Body of pancreas (tissue), 4 donors: ENCODE measurements at regions not wholly inside any gene's neighbourhood (a gene's known extent, or its start where the extent isn't known, plus 50 kb on each side); places are given as distances from the start of the nearest gene placed in this dataset.

Experiments
- ATAC-seq: fragments of 150-250 bp; one replicate; pipeline ENCODE4 v1.9.1; 2016
- DNase-seq, 4 donors: peaks; one replicate each; pipeline ENCODE4 v3.0.0-alpha.2; 2019
- H3K27ac ChIP-seq, 4 donors: fragments of 200-600 bp; sonication (generic); 1 replicate in 3 of 4; 2 replicates in 1 of 4; pipeline versions ENCODE4 v1.5.1 to v1.6.1; 2016 to 2019; ENCODE audit warnings: mild to moderate bottlenecking in 1 of 4, mixed read lengths in 1 of 4, moderate library complexity in 1 of 4
- H3K27me3 ChIP-seq, 2 donors: fragments of 200-600 bp; sonication (generic); one replicate each; pipeline ENCODE4 v1.6.0; 2016; ENCODE audit warnings: mild to moderate bottlenecking in 1 of 2
- H3K36me3 ChIP-seq, 2 donors: fragments of 200-600 bp; sonication (generic); replicated peaks in 1 of 2; 2 replicates each; pipeline ENCODE4 v1.5.1; 2016; ENCODE audit warnings: low read depth in 2 of 2; ENCODE audit not compliant: insufficient read depth in 1 of 2
- H3K4me1 ChIP-seq: fragments of 200-600 bp; sonication (generic); one replicate; pipeline ENCODE4 v1.6.0; 2016
- H3K4me3 ChIP-seq, 2 donors: fragments of 200-600 bp; sonication (generic); 1 replicate in 1 of 2; 2 replicates in 1 of 2; pipeline ENCODE4 v1.5.1; 2016 to 2019
- H3K9me3 ChIP-seq, 3 donors: fragments of 200-600 bp; sonication (generic); 1 replicate in 2 of 3; 2 replicates in 1 of 3; pipeline ENCODE4 v1.5.1; 2016
- POLR2A ChIP-seq, 3 donors: fragments of 450-650 bp; IDR thresholded peaks; one replicate each; pipeline ENCODE4 v1.6.1; 2016; ENCODE audit warnings: antibody characterized with exemption in 3 of 3, mild to moderate bottlenecking in 2 of 3
- WGBS, 2 donors: methylation state at CpG; one replicate each; pipeline ENCODE4 v1.1.5; 2017; 5-methylcytosine and 5-hydroxymethylcytosine counted together
- intact Hi-C: fragments of 100-400 bp; cut with DNase I; formaldehyde crosslinking; loops from one replicate; pipeline ENCODE4 v1.15.1; 2023
- TF ChIP-seq, protein P1 (sequence below), 7 experiments: fragments of 450-650 bp in 4 of 7; fragments of 200-600 bp in 3 of 7; sonication (generic) in 3 of 7; IDR thresholded peaks; one replicate each; pipeline ENCODE4 v1.5.1; 2016 to 2019; ENCODE audit warnings: antibody characterized with exemption in 7 of 7

DNA sequence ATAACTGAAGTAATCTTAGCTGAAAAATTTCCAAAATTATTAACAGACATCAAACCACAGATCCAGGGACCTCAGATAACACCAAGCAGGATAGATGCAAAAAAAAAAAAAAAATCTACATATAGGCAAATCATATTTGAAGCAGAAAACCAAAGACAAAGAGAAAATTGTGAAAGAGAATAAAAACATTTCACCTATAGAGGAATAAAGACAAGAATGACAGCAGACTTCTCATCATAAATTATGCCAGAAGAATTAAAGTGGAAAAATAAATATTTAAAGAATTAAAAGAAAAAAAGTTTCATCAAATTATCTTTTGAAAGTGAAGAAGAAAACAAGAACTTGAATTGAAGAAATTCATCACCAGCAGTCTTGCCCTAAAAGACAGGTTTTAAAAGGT lies 467.5 kb downstream of the GPAM start:
- no peak for ATAC-seq
- Histone ChIP-seq H3K9me3 (peaks cover 0 to 17% (median 0%) of the 10 kb centered on the region in 3 donors), H3K36me3 (no peaks in the 10 kb centered on the region), H3K27me3 (no peaks in the 10 kb centered on the region), H3K4me1 (no peaks in the 10 kb centered on the region), H3K27ac (no peak overlapping the region), H3K4me3 (no peak overlapping the region)
- TF ChIP-seq, protein P1, sequence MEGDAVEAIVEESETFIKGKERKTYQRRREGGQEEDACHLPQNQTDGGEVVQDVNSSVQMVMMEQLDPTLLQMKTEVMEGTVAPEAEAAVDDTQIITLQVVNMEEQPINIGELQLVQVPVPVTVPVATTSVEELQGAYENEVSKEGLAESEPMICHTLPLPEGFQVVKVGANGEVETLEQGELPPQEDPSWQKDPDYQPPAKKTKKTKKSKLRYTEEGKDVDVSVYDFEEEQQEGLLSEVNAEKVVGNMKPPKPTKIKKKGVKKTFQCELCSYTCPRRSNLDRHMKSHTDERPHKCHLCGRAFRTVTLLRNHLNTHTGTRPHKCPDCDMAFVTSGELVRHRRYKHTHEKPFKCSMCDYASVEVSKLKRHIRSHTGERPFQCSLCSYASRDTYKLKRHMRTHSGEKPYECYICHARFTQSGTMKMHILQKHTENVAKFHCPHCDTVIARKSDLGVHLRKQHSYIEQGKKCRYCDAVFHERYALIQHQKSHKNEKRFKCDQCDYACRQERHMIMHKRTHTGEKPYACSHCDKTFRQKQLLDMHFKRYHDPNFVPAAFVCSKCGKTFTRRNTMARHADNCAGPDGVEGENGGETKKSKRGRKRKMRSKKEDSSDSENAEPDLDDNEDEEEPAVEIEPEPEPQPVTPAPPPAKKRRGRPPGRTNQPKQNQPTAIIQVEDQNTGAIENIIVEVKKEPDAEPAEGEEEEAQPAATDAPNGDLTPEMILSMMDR (IDR thresholded peaks at IDR 0.05) = no peak
- no peak for TF ChIP-seq POLR2A (IDR thresholded peaks at IDR 0.05)
- intact Hi-C loops = no loop called here
- no peak for DNase-seq

DNA sequence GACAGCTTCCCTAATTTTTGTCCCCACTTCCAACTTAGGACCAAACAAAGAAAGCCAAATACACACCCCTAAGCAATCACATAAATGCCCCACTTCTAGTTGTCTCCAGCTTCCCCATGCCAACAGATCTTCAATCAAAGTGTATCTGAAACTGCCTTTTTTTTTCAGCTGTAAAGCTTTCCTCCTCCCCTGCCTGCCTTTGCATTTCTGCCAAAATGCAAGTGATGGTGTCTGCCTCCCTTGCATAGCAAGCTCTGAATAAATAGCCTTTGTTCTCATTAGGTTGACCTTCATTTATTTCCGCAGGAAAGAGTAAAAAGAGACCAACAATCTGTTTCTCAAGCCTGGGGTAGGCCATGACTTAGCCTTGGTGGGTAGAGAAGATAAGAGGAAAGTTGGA lies 459.4 kb downstream of the GPAM start:
- no peaks in the 10 kb centered on the region for H3K4me1 ChIP-seq
- ATAC-seq = no peak
- no peaks in the 10 kb centered on the region for H3K36me3 ChIP-seq
- TF ChIP-seq POLR2A (IDR thresholded peaks at IDR 0.05) = no peak
- TF ChIP-seq, protein P1 (IDR thresholded peaks at IDR 0.05) = no peak
- H3K27me3 ChIP-seq = no peaks in the 10 kb centered on the region
- H3K4me3 ChIP-seq = no peak overlapping the region
- H3K9me3 ChIP-seq = no peaks in the 10 kb centered on the region
- intact Hi-C loops = no loop called here
- no peak for DNase-seq
- no peak overlapping the region for H3K27ac ChIP-seq
- WGBS, 2 donors = 35 to 44% methylated on average over 1 of the region's 1 CpG

DNA sequence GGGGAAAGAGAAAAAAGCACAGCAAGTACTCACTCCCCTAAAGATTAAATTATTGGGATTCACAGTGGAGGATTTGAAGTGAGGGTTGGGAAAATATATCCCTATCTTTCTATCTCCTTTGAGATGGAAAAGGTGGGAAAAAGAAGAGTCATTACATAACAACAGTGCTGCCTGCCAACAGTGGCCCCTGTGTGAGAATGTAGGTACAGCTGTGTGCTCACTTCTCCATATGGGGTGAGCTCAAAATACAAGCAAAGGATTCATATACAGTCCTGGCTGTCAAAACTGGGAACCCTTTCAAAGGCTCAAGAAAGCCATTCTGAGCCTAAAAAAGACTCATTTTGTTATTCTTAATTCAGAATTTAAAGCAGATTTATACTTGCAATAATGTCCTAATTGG lies 458.5 kb downstream of the GPAM start:
- intact Hi-C loops = no loop called here
- H3K4me1 ChIP-seq = no peaks in the 10 kb centered on the region
- no peaks in the 10 kb centered on the region for H3K36me3 ChIP-seq
- no peak for TF ChIP-seq POLR2A (IDR thresholded peaks at IDR 0.05)
- TF ChIP-seq, protein P1 (IDR thresholded peaks at IDR 0.05) = no peak
- H3K27ac ChIP-seq = no peak overlapping the region
- ATAC-seq (no peak), DNase-seq (no peak)
- H3K4me3 ChIP-seq = no peak overlapping the region
- no peaks in the 10 kb centered on the region for H3K27me3 ChIP-seq
- no peaks in the 10 kb centered on the region for H3K9me3 ChIP-seq

DNA sequence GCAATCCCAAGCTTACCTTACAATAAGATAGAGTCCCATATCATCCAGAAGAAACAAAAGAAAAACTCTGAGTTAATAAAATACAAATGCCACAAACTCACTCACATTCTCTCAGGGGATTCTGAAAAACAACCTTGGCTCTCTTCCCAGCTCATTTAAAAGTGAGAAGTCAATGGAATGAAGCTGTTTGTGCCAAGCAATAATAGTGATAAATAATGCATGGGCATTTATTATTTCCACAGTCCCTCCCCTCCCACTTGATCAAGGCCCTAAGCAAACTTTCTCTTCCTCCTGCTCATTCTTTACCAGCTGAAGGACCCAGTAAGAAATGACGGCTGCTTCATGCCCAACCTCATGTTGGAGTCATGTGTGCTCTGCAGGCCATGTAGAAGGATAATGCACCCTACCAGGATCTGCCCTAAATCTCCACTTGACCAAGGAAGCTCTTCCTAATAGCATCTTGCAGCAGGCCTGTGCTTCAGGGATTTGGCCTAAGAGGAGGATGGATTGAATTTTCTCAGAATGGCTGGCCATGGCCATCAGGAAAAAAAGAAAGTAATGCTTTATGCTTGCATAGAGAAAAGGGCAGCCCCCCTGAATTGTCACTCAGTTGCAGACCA lies 451.3 kb downstream of the GPAM start:
- Histone ChIP-seq H3K27ac (no peak overlapping the region), H3K4me3 (no peak overlapping the region), H3K27me3 (no peaks in the 10 kb centered on the region), H3K4me1 (no peaks in the 10 kb centered on the region), H3K36me3 (no peaks in the 10 kb centered on the region), H3K9me3 (no peaks in the 10 kb centered on the region)
- no peak for ATAC-seq
- intact Hi-C loops = no loop called here
- no peak for DNase-seq
- WGBS, 2 donors = 57 to 67% methylated on average over 1 of the region's 1 CpG
- TF ChIP-seq, protein P1 (IDR thresholded peaks at IDR 0.05) = no peak

- H3K27ac ChIP-seq = no peak overlapping the region
- TF ChIP-seq, protein P1 (IDR thresholded peaks at IDR 0.05) = no peak
- TF ChIP-seq POLR2A (IDR thresholded peaks at IDR 0.05) = no peak
- ATAC-seq (no peak), DNase-seq (no peak)
- no peaks in the 10 kb centered on the region for H3K36me3 ChIP-seq
- intact Hi-C loops = no loop called here
- no peaks in the 10 kb centered on the region for H3K27me3 ChIP-seq
- no peaks in the 10 kb centered on the region for H3K4me1 ChIP-seq
- H3K9me3 ChIP-seq = no peaks in the 10 kb centered on the region
- 28 to 33% methylated on average over 6 of the region's 6 CpGs for WGBS, 2 donors
- no peak overlapping the region for H3K4me3 ChIP-seq
These were observed 444.3 kb downstream of the GPAM start for GRCh38 chr10:111739125-111739873.
